DOHH2 (cell line): ENCODE measurements at regions not wholly inside any gene's neighbourhood (a gene's known extent, or its start where the extent isn't known, plus 50 kb on each side); places are given as distances from the start of the nearest gene placed in this dataset.

ENCODE experiments used
- CTCF ChIP-seq: fragments of 200-600 bp; sonication (generic); IDR thresholded peaks from one replicate; pipeline ENCODE4 v1.5.1; 2014; ENCODE audit warnings: antibody characterized with exemption, mild to moderate bottlenecking, low read depth, low read length; ENCODE audit not compliant: poor library complexity, severe bottlenecking
- EZH2phosphoT487 ChIP-seq: fragments of 200-600 bp; sonication (generic); IDR thresholded peaks from 2 replicates; pipeline ENCODE4 v1.6.1; 2017; ENCODE audit warnings: borderline replicate concordance, mild to moderate bottlenecking, antibody characterized with exemption, low read length, moderate library complexity, mixed read lengths

- TF ChIP-seq CTCF (no peak), EZH2phosphoT487 (no peak)
Observed at GRCh38 chr12:91620422-91620821, 437.8 kb upstream of the DCN start.
